CD1c-positive myeloid dendritic cell (primary cell): ENCODE measurements at regions not wholly inside any gene's neighbourhood (a gene's known extent, or its start where the extent isn't known, plus 50 kb on each side); places are given as distances from the start of the nearest gene placed in this dataset.

ENCODE experiments used
- DNase-seq: peaks from one replicate; pipeline ENCODE4 v3.0.0-alpha.2; 2016; ENCODE audit errors: extremely low spot score

DNA sequence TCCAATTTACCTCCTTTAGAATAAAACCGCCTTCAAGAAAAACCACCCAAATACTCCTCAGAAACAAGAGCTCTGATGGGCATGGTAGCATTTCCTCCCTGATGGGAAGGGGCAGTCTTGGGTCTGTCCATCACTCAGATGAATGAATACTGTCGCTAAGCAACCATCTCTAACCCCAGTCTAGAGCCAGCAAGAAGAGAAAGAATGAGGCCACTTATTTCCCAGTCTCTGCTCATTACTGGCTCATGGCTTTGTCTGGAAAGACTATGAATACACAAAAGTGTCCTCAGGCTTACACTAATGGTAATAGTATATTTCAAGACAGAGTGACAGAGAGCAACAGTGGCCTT, 51.0 kb upstream of the F3 start:
- no peak for DNase-seq

DNA sequence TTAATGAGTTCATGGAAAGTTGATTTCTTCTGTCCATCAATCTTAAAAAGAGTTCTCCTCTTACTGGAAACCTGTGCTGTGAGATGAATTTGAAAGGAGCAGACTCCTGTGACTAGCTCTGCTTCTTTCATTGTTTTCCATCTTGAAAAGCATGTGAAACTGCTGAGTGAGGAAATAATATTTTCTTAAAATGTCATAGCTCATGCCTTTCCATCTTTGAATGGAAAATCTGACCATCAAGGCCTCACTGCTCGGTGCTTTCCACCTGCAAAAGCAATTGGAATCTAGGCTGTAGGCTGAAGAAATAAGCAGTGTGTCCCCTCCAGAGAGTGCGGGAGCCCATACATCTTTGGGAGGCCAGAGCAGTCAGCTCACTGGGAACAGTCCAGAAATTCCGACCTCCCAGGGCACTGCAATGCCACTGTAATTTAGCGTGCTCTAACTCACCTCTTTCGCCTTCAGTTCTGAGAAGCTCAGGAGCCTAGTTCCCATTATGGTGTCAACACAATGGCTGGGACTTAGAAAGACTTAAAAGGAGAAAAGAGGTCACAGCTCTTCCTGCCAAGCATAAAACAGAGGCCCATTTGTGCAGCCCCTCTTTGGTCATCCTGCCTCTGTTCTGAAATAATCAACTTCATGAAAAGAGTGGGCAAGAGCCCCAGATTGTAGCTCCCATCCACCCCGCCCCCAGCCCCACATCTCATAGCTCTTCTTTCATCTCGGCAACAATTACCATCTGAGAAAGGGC, 50.4 kb upstream of the F3 start:
- no peak for DNase-seq
